Activated CD4-positive, alpha-beta T cell treated with anti-CD3 and anti-CD28 coated beads for 24 hours (primary cell): ENCODE measurements at regions not wholly inside any gene's neighbourhood (a gene's known extent, or its start where the extent isn't known, plus 50 kb on each side); places are given as distances from the start of the nearest gene placed in this dataset.

Experiments used
- DNase-seq, 2 donors: peaks; one replicate each; pipeline ENCODE4 v3.0.0-alpha.2; 2020; ENCODE audit warnings: low read depth in 2 of 2

GRCh38 chr5:155959082-155959481, 367.9 kb upstream of the SGCD start:
- DNase-seq: no peak

- DNase-seq: no peak
These were observed 366.8 kb upstream of the SGCD start for GRCh38 chr5:155960177-155960576.

- no peak for DNase-seq
These were observed 357.4 kb upstream of the SGCD start for GRCh38 chr5:155969537-155969936.

GRCh38 chr5:155974369-155974768, 352.6 kb upstream of the SGCD start:
- DNase-seq: no peak

GRCh38 chr5:155978850-155979249, 348.1 kb upstream of the SGCD start:
- no peak for DNase-seq

- no peak for DNase-seq
These were observed 344.6 kb upstream of the SGCD start for GRCh38 chr5:155982354-155982753.

- no peak for DNase-seq
These were observed 343.0 kb upstream of the SGCD start for GRCh38 chr5:155983954-155984353.

- DNase-seq: no peak
These were observed 339.6 kb upstream of the SGCD start for GRCh38 chr5:155987265-155987810.

GRCh38 chr5:155989879-155990278, 337.1 kb upstream of the SGCD start:
- DNase-seq: no peak

GRCh38 chr5:155996123-155996522, 330.8 kb upstream of the SGCD start:
- no peak for DNase-seq

GRCh38 chr5:155998257-155998656, 328.7 kb upstream of the SGCD start:
- no peak for DNase-seq

- DNase-seq: no peak
These were observed 326.8 kb upstream of the SGCD start for GRCh38 chr5:156000115-156000514.

- no peak for DNase-seq
These were observed 322.2 kb upstream of the SGCD start for GRCh38 chr5:156004754-156005153.

- DNase-seq: no peak
These were observed 320.8 kb upstream of the SGCD start for GRCh38 chr5:156006026-156006647.

GRCh38 chr5:156008844-156009243, 318.1 kb upstream of the SGCD start:
- DNase-seq: no peak

GRCh38 chr5:156009583-156009982, 317.4 kb upstream of the SGCD start:
- no peak for DNase-seq

GRCh38 chr5:156015137-156015536, 311.8 kb upstream of the SGCD start:
- no peak for DNase-seq

- DNase-seq: no peak
These were observed 307.8 kb upstream of the SGCD start for GRCh38 chr5:156019130-156019529.

- no peak for DNase-seq
These were observed 307.3 kb upstream of the SGCD start for GRCh38 chr5:156019571-156020180.

GRCh38 chr5:156020647-156021046, 306.3 kb upstream of the SGCD start:
- no peak for DNase-seq

- DNase-seq: no peak
These were observed 305.1 kb upstream of the SGCD start for GRCh38 chr5:156021866-156022265.

GRCh38 chr5:156025656-156026055, 301.3 kb upstream of the SGCD start:
- DNase-seq: no peak

GRCh38 chr5:156031181-156031580, 295.8 kb upstream of the SGCD start:
- no peak for DNase-seq

GRCh38 chr5:156036640-156037039, 290.3 kb upstream of the SGCD start:
- DNase-seq: no peak
